ENCODE measurements at regions not wholly inside any gene's neighbourhood (a gene's known extent, or its start where the extent isn't known, plus 50 kb on each side); places are given as distances from the start of the nearest gene placed in this dataset.
"Not testable (repeated sequence)": the region's sequence is repeated elsewhere in the genome, so short reads cannot be mapped to it uniquely, and the experiment has no call there.

DNA sequence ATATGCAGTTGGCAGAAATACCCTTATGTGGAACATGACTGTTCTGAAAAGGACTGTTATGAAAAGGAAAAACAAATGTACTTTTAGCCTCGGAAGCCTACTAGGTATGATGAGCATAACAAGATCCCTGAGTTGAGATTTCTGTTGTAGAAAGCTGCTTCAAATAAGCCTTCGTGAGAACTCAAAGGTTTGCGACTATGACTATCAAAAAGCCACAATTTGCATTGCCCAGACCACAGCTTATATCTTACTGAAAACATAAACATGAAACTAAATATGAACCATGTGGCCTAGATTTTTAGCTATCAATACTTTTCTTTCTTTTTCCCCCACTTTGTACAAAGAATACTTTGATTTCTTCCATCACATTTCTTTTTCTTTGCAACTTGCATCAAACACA is 398.2 kb upstream of the LCORL start:
- no TSS peak for BruUV-seq (replicated peaks)
- DNase-seq, result no peak
- TF ChIP-seq, protein P1, sequence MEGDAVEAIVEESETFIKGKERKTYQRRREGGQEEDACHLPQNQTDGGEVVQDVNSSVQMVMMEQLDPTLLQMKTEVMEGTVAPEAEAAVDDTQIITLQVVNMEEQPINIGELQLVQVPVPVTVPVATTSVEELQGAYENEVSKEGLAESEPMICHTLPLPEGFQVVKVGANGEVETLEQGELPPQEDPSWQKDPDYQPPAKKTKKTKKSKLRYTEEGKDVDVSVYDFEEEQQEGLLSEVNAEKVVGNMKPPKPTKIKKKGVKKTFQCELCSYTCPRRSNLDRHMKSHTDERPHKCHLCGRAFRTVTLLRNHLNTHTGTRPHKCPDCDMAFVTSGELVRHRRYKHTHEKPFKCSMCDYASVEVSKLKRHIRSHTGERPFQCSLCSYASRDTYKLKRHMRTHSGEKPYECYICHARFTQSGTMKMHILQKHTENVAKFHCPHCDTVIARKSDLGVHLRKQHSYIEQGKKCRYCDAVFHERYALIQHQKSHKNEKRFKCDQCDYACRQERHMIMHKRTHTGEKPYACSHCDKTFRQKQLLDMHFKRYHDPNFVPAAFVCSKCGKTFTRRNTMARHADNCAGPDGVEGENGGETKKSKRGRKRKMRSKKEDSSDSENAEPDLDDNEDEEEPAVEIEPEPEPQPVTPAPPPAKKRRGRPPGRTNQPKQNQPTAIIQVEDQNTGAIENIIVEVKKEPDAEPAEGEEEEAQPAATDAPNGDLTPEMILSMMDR (conservative IDR thresholded peaks at IDR 0.05), result no peak
- TF ChIP-seq EZH2 (IDR thresholded peaks at IDR 0.05; ENCODE audit: low read depth), result no peak
- no peaks in the 10 kb centered on the region for H3K79me2 ChIP-seq (ENCODE audit: low read depth)
- H3K9me2 ChIP-seq (ENCODE audit: insufficient read depth), result no peaks in the 10 kb centered on the region
- H3K4me3 ChIP-seq, result no peak overlapping the region
- intact Hi-C loops (cut with micrococcal nuclease; ENCODE audit: unreplicated experiment), result no loop called here
- no peaks in the 10 kb centered on the region for H3K9me3 ChIP-seq (ENCODE audit: insufficient read depth, low read depth)
- no peaks in the 10 kb centered on the region for H3K36me3 ChIP-seq (ENCODE audit: low read depth)
- H3K27me3 ChIP-seq (ENCODE audit: insufficient read depth, low read depth), result no peaks in the 10 kb centered on the region
- no peak overlapping the region for H2AFZ ChIP-seq
- no peaks in the 10 kb centered on the region for H3F3A ChIP-seq (ENCODE audit: insufficient read depth, low read depth)
- no peak overlapping the region for H3K27ac ChIP-seq
- no peaks in the 10 kb centered on the region for H3K4me1 ChIP-seq (replicated peaks; ENCODE audit: insufficient read depth)
- CTCF ChIA-PET, result no interaction called here
- POLR2A ChIA-PET (ENCODE audit: unreplicated experiment), result no interaction called here
- H4K20me1 ChIP-seq (ENCODE audit: insufficient read depth), result no peaks in the 10 kb centered on the region
- H3K4me2 ChIP-seq, result no peak overlapping the region

DNA sequence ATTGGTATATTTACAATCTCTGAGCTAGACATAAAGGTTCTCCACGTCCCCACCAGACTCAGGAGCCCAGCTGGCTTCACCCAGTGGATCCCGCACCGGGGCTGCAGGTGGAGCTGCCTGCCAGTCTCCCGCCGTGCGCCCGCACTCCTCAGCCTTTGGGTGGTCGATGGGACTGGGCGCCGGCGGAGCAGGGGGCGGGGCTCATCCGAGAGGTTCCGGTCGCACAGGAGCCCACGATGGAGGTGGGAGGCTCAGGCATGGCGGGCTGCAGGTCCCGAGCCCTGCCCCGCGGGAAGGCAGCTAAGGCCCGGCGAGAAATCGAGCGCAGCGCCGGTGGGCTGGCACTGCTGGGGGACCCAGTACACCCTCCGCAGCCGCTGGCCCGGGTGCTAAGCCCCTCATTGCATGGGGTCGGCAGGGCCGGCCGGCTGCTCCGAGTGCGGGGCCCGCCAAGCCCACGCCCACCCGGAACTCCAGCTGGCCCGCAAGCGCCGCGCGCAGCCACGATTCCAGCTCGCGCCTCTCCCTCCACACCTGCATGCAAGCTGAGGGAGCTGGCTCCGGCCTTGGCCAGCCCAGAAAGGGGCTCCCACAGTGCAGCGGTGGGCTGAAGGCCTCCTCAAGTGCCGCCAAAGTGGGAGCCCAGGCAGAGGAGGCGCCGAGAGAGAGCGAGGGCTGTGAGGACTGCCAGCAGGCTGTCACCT is 396.8 kb upstream of the LCORL start:
- CTCF ChIA-PET; H3K9me2 ChIP-seq (ENCODE audit: insufficient read depth); DNase-seq; H3K27ac ChIP-seq; H3K36me3 ChIP-seq (ENCODE audit: low read depth); H3K4me2 ChIP-seq; H4K20me1 ChIP-seq (ENCODE audit: insufficient read depth); H3K27me3 ChIP-seq (ENCODE audit: insufficient read depth, low read depth); H3K9me3 ChIP-seq (ENCODE audit: insufficient read depth, low read depth); intact Hi-C loops (cut with micrococcal nuclease; ENCODE audit: unreplicated experiment); BruUV-seq (replicated peaks); POLR2A ChIA-PET (ENCODE audit: unreplicated experiment); H3K4me1 ChIP-seq (replicated peaks; ENCODE audit: insufficient read depth); H3F3A ChIP-seq (ENCODE audit: insufficient read depth, low read depth); H3K79me2 ChIP-seq (ENCODE audit: low read depth); H2AFZ ChIP-seq; H3K4me3 ChIP-seq: not testable (repeated sequence)

- H3K4me2 ChIP-seq; H3K9me3 ChIP-seq (ENCODE audit: insufficient read depth, low read depth); H3K9me2 ChIP-seq (ENCODE audit: insufficient read depth); H3F3A ChIP-seq (ENCODE audit: insufficient read depth, low read depth); POLR2A ChIA-PET (ENCODE audit: unreplicated experiment); H3K36me3 ChIP-seq (ENCODE audit: low read depth); H4K20me1 ChIP-seq (ENCODE audit: insufficient read depth); DNase-seq; BruUV-seq (replicated peaks); H3K4me1 ChIP-seq (replicated peaks; ENCODE audit: insufficient read depth); intact Hi-C loops (cut with micrococcal nuclease; ENCODE audit: unreplicated experiment); H3K79me2 ChIP-seq (ENCODE audit: low read depth); H3K4me3 ChIP-seq; H3K27me3 ChIP-seq (ENCODE audit: insufficient read depth, low read depth); CTCF ChIA-PET; H3K27ac ChIP-seq; H2AFZ ChIP-seq: not testable (repeated sequence)
Measured at GRCh38 chr4:18417651-18418050, 396.1 kb upstream of the LCORL start.

DNA sequence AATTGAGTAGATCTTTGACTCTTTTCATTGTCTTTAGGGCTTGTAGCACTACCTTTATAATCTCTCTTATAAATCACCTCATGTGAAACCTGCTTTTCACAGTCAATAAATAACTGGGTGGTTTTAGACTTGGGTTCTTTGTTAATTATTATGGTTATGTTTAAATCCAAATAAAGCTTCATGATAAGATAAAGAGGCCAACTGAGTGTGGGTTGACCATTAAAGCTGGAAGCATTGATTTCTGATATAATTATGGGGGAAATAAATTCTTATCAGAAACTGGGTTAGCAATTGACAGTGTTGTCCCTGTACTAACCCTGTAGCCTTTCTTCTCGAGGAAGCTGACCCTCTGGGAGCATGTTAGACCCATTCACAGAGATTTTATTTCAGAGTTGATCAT is 384.7 kb upstream of the LCORL start:
- Histone ChIP-seq H3K36me3 (ENCODE audit: low read depth) (no peaks in the 10 kb centered on the region), H3K9me2 (ENCODE audit: insufficient read depth) (no peaks in the 10 kb centered on the region), H3K4me3 (no peak overlapping the region), H4K20me1 (ENCODE audit: insufficient read depth) (no peaks in the 10 kb centered on the region), H3K27me3 (ENCODE audit: insufficient read depth, low read depth) (peaks cover 5% of the 10 kb centered on the region; the same call in 1 of the 2 replicates), H3K79me2 (ENCODE audit: low read depth) (no peaks in the 10 kb centered on the region), H2AFZ (no peak overlapping the region), H3K27ac (no peak overlapping the region), H3F3A (ENCODE audit: insufficient read depth, low read depth) (no peaks in the 10 kb centered on the region), H3K4me2 (no peak overlapping the region), H3K9me3 (ENCODE audit: insufficient read depth, low read depth) (no peaks in the 10 kb centered on the region), H3K4me1 (replicated peaks; ENCODE audit: insufficient read depth) (no peaks in the 10 kb centered on the region)
- TF ChIP-seq, protein P1 (conservative IDR thresholded peaks at IDR 0.05), result no peak
- no peak for TF ChIP-seq EZH2 (IDR thresholded peaks at IDR 0.05; ENCODE audit: low read depth)
- intact Hi-C loops (cut with micrococcal nuclease; ENCODE audit: unreplicated experiment), result no loop called here
- no TSS peak for BruUV-seq (replicated peaks)
- POLR2A ChIA-PET (ENCODE audit: unreplicated experiment), result no interaction called here
- no peak for DNase-seq
- CTCF ChIA-PET, result no interaction called here

All from PC-9 (cell line).